HUES48 (cell line): ENCODE measurements at regions not wholly inside any gene's neighbourhood (a gene's known extent, or its start where the extent isn't known, plus 50 kb on each side); places are given as distances from the start of the nearest gene placed in this dataset.

Experiments
- H3K27ac ChIP-seq: one replicate; pipeline ENCODE4 v1.7.0; 2013; ENCODE audit warnings: low read depth, low read length, inconsistent platforms
- H3K27me3 ChIP-seq: 2 replicates; pipeline ENCODE4 v1.6.1; 2013; ENCODE audit warnings: mild to moderate bottlenecking, low read length; ENCODE audit not compliant: control insufficient read depth, insufficient read depth
- H3K36me3 ChIP-seq: 2 replicates; pipeline ENCODE4 v1.6.1; 2013; ENCODE audit warnings: low read length; ENCODE audit not compliant: control insufficient read depth, insufficient read depth
- H3K4me1 ChIP-seq: 2 replicates; pipeline ENCODE4 v1.6.1; 2013; ENCODE audit warnings: mild to moderate bottlenecking, low read length; ENCODE audit not compliant: control insufficient read depth, insufficient read depth
- H3K4me3 ChIP-seq: 2 replicates; pipeline ENCODE4 v1.5.1; 2013; ENCODE audit warnings: mild to moderate bottlenecking, low read depth, low read length
- H3K9ac ChIP-seq: 2 replicates; pipeline ENCODE4 v1.6.1; 2013; ENCODE audit warnings: mild to moderate bottlenecking, low read depth, low read length, moderate library complexity
- H3K9me3 ChIP-seq: 2 replicates; pipeline ENCODE4 v1.6.1; 2013; ENCODE audit warnings: low read length; ENCODE audit not compliant: control insufficient read depth, insufficient read depth

DNA sequence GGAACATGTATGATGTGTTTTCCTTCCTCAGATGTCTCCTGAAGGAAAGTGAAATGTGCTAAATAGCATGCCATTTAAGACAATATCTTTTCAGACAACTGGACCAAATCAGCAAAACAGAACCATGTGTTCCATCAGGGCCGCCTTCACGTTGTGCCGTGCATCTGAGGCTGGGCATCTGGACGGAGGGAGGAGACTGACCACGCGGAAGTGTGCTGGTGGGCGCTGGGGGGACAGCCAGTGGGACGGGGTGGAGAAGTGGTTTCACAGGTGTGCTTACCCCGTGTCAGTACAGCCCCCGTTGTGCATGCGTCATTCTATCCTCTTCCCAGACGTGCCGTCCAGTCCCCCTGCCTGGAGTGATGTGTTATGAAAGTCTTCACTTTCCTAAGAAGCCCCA is 342.1 kb upstream of the FAT1 start:
- Histone ChIP-seq H3K27ac (no peak overlapping the region), H3K36me3 (no peaks in the 10 kb centered on the region), H3K4me3 (no peak overlapping the region), H3K27me3 (no peaks in the 10 kb centered on the region), H3K9ac (no peak overlapping the region), H3K9me3 (no peaks in the 10 kb centered on the region), H3K4me1 (peaks cover 12% of the 10 kb centered on the region)

DNA sequence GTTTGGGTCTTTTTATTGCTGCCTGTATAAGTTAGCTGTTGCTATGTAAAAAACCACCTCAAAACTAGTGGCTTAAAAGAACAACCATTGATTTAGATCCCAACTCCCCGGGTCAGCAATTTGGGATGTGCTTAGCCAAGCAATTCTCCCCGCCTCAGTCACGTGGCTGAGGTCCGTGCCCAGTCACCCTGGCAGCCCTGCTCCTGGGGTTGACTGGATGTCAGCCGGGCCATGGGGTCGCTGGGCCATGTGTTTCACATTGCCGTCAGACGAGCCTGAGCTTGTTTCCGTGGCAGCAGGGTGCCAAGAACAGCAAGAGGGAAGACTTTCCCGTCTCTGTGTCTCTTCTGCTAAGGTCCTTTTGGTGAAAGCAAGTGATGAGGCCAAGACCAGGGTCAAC is 345.7 kb upstream of the FAT1 start:
- H3K4me3 ChIP-seq, result no peak overlapping the region
- H3K27ac ChIP-seq, result no peak overlapping the region
- no peak overlapping the region for H3K9ac ChIP-seq
- H3K4me1 ChIP-seq, result peaks cover 26% of the 10 kb centered on the region
- no peaks in the 10 kb centered on the region for H3K27me3 ChIP-seq
- no peaks in the 10 kb centered on the region for H3K36me3 ChIP-seq
- H3K9me3 ChIP-seq, result no peaks in the 10 kb centered on the region

DNA sequence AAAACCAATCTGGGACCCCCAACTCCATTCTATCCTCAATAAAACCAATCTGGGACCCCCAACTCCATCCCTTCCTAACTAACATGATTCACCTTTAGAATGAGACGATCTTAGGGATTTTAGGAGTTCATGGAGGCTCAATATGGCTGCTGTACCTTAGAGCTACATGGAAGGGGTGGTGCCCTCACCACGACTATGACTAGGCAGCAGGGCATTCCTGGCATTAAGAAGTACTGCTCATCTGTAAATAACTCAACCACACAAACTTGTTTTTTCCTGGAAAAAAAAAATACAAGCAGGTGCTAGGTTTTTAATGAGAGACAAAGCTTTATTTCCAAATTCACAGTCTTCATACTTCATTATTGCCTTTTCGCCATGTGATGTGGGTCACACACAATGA is 346.5 kb upstream of the FAT1 start:
- Histone ChIP-seq H3K9ac (no peak overlapping the region), H3K36me3 (no peaks in the 10 kb centered on the region), H3K9me3 (no peaks in the 10 kb centered on the region), H3K4me3 (no peak overlapping the region), H3K4me1 (peaks cover 26% of the 10 kb centered on the region), H3K27ac (no peak overlapping the region), H3K27me3 (no peaks in the 10 kb centered on the region)

DNA sequence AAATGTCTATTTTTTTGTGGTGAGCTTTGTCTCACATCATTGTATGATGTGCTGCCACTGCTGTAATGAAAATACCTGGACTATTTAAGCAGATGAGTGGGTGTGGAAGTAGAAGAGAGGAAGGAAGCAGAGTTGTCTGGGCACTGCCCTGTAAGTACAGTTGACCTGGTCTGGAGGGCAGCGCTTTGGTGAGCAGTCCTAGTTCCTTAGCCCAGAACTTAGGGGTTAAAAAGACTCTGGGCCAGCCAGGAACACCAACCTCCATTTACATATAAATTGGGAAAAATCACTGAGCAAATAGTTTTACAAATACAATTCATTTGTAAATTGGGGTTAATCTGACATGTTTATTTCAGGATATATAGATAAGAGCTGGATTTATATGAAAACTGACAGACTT is 347.1 kb upstream of the FAT1 start:
- no peaks in the 10 kb centered on the region for H3K9me3 ChIP-seq
- no peaks in the 10 kb centered on the region for H3K27me3 ChIP-seq
- peaks cover 21% of the 10 kb centered on the region for H3K4me1 ChIP-seq
- no peaks in the 10 kb centered on the region for H3K36me3 ChIP-seq
- no peak overlapping the region for H3K27ac ChIP-seq
- H3K4me3 ChIP-seq, result no peak overlapping the region
- H3K9ac ChIP-seq, result no peak overlapping the region

DNA sequence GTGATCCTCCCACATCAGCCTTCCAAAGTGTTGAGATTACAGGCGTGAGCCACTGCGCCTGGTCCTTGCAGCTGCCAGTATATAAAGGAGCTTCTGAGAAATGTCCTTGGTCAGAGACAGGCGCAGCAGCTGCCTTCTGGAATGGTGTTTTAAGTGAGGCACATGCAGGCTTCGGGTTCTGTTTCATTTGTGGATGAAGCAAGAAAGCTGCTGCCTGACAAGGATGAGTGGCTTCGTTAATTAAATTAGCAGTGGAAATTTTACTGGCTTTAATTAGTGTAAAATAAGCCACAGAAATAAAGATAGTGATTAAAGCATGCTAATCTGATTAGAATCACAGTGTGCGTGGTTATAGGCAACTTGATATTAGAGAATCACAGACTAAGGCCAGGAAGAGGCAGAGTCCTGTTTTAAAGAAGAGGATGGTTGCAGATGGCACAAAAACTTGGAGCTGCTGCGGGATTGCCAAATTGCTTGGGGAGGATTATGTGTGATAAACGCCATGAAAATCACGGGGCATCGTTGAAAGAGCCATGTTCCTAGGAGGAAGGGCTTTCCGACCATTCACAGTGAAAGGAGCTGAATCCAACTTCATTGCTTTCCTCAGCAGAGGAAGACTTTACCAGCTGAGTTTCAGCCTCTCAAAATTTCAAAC is 348.4 kb upstream of the FAT1 start:
- no peak overlapping the region for H3K4me3 ChIP-seq
- no peaks in the 10 kb centered on the region for H3K27me3 ChIP-seq
- peaks cover 22% of the 10 kb centered on the region for H3K4me1 ChIP-seq
- no peaks in the 10 kb centered on the region for H3K36me3 ChIP-seq
- H3K9me3 ChIP-seq, result no peaks in the 10 kb centered on the region
- H3K27ac ChIP-seq, result no peak overlapping the region
- H3K9ac ChIP-seq, result no peak overlapping the region

DNA sequence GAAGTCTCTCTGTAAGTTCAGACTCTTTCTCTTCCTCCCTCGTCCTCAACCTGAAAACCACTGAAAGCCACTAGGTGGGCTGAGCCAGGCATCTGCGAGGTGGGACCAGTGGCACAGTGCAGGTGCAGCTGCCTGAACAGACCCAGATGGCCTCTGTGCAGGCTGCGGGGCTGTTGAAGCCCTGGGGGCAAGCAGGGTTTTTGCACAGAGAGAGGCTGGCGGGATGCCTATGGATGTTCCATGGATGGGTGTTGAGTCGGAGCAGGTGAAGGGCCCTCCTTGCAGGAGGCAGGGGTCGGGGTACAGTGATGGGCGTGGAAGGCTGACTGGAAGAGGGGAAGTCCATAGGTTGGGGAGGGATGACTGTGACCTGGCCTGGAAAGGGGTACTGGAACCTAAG is 350.2 kb upstream of the FAT1 start:
- Histone ChIP-seq H3K9ac (no peak overlapping the region), H3K4me1 (peaks cover 33% of the 10 kb centered on the region), H3K9me3 (no peaks in the 10 kb centered on the region), H3K27ac (no peak overlapping the region), H3K27me3 (no peaks in the 10 kb centered on the region), H3K36me3 (no peaks in the 10 kb centered on the region), H3K4me3 (no peak overlapping the region)

DNA sequence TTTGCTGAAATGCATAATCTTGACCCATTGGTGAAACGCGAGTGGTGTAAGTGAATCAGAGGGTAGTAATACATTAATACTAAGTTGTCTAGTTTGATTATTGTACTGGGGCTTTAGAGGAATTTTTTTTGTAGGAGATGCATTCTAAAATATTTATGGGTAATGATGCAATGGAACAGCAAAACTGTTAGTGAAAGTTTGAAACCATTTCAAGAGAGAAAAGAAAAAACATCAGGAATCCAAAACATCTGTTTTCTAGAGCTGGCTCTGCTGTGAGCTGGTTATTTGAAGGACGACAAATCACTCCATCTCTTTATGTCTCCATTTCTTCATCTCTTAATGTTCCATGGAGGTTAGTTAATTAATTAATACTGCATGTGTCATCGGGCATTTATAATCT is 351.9 kb upstream of the FAT1 start:
- no peak overlapping the region for H3K4me3 ChIP-seq
- no peak overlapping the region for H3K9ac ChIP-seq
- H3K27ac ChIP-seq, result no peak overlapping the region
- H3K27me3 ChIP-seq, result no peaks in the 10 kb centered on the region
- H3K4me1 ChIP-seq, result peaks cover 29% of the 10 kb centered on the region
- H3K9me3 ChIP-seq, result no peaks in the 10 kb centered on the region
- H3K36me3 ChIP-seq, result no peaks in the 10 kb centered on the region

DNA sequence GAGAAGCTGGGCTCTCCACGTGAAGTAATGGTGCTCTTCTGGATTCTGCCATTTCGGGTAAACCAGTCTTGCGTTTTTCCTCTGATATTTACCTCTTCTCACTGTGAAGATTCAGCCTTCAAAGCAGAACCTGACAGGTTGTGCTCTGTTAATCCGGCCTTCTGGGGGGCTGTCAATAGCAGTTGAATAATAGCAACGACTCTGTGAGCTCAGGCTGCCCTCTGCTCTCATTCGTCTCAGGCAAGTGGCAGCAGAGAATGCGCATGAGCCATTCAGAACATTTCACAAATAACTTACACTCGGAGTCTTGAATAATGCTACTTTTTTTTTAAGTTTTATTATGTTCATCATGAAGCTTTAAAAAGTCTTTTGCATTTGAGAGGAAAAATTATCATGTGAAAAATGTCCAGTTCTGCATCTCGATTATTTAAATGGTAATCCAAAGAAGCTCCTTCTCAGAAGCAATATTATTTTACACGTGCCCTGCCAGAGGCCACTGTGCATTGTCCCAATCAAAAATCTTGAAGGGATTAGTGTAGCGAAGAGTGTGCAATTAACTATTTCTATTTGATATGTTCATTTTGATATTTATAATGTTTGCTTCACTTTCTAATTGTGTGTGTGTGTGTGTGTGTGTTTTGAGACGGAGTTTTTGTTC is 354.2 kb upstream of the FAT1 start:
- H3K9me3 ChIP-seq, result no peaks in the 10 kb centered on the region
- H3K36me3 ChIP-seq, result no peaks in the 10 kb centered on the region
- H3K9ac ChIP-seq, result no peak overlapping the region
- no peaks in the 10 kb centered on the region for H3K27me3 ChIP-seq
- no peak overlapping the region for H3K4me3 ChIP-seq
- peaks cover 12% of the 10 kb centered on the region; the same call in 1 of the 2 replicates for H3K4me1 ChIP-seq
- H3K27ac ChIP-seq, result no peak overlapping the region

DNA sequence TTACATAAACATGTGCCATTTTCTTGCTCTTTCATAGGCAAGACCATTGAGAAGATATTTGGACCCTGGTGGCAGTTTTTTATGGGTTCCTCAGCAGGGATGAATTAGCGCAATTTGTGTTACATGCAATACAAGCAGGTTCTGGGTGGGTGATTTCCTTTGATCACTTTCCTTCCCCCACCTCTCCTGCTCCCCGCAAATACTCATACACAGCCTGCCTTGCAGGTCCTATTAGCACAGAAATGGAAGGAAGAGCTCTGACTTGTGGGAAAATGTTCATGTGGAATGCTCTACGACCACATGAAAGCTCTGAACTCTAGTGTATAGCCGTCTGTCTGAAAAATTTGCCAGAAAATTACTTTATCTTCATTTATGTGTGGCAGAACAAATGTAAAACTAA is 361.0 kb upstream of the FAT1 start:
- no peak overlapping the region for H3K9ac ChIP-seq
- H3K9me3 ChIP-seq, result no peaks in the 10 kb centered on the region
- no peaks in the 10 kb centered on the region for H3K27me3 ChIP-seq
- H3K4me1 ChIP-seq, result peaks cover 10% of the 10 kb centered on the region; the same call in 1 of the 2 replicates
- H3K27ac ChIP-seq, result no peak overlapping the region
- H3K4me3 ChIP-seq, result no peak overlapping the region
- H3K36me3 ChIP-seq, result no peaks in the 10 kb centered on the region

DNA sequence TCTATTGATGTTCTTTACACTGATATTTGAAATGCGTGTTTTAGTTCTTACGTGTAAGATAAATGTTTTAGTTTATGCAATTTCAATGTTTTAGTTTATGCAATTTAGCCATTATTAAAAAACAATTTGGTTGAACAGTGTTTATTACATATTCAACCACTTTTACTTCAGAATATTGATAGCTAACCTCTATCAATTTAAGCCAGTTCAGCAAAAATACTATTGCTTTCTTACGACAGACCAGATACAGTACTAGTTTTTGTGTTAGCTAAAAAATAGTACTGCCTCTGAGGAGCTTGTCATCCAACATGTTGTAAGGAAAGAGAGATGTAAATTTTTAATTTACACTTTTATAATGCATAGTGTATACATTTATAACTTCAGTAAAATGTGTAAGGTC is 361.7 kb upstream of the FAT1 start:
- Histone ChIP-seq H3K27ac (no peak overlapping the region), H3K36me3 (no peaks in the 10 kb centered on the region), H3K27me3 (no peaks in the 10 kb centered on the region), H3K4me1 (peaks cover 10% of the 10 kb centered on the region; the same call in 1 of the 2 replicates), H3K4me3 (no peak overlapping the region), H3K9me3 (no peaks in the 10 kb centered on the region), H3K9ac (no peak overlapping the region)

DNA sequence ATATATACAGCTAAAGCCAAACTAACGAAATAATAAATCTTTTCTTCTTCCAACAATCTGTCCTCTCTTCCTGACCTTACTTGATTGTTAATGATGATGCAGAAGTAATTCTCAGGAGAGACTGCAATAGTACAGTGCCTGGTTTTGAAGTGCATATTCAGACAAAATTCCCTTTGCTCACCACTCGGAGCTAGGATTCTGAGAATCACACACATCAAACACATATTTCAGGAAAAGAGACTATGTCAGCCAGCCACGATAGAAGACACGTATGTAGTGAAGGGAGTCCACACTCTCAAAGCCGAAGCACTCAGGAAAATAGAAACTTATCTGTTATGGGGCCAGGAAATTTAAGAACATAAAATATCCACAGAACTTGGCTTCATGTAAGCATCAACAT is 362.5 kb upstream of the FAT1 start:
- no peak overlapping the region for H3K27ac ChIP-seq
- no peak overlapping the region for H3K9ac ChIP-seq
- H3K4me3 ChIP-seq, result no peak overlapping the region
- no peaks in the 10 kb centered on the region for H3K9me3 ChIP-seq
- no peaks in the 10 kb centered on the region for H3K36me3 ChIP-seq
- H3K4me1 ChIP-seq, result peaks cover 10% of the 10 kb centered on the region; the same call in 1 of the 2 replicates
- no peaks in the 10 kb centered on the region for H3K27me3 ChIP-seq
